HG02870 (cell line): ENCODE measurements at regions not wholly inside any gene's neighbourhood (a gene's known extent, or its start where the extent isn't known, plus 50 kb on each side); places are given as distances from the start of the nearest gene placed in this dataset.
"Not testable (repeated sequence)": the region's sequence is repeated elsewhere in the genome, so short reads cannot be mapped to it uniquely, and the experiment has no call there.

Experiments used
- ATAC-seq: cut with Tn5 transposase; IDR thresholded peaks from one replicate; pipeline ENCODE4 v1.9.1; 2021; ENCODE audit warnings: mild to moderate bottlenecking, moderate library complexity; ENCODE audit not compliant: unreplicated experiment

DNA sequence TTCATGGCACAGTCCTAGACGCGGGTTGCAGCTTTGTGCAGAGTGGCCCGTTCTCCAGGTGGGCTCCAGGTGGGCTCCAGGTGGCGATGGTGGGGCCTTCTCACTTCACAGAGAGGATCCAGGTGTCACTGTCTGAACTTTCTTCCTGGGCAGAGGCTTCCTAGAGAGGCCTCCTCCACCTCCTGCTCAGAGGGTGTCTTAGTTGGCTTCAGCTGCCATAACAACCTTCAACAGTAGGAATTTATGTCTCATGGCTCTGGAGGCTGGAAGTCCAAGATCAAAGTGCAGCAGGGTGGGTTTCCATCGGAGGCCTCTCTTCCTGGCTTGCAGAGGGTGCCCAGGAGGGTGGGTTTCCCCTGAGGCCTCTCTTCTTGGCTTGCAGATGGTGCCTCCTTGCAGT lies 125.1 kb downstream of the GLRX3 start:
- ATAC-seq: no peak

DNA sequence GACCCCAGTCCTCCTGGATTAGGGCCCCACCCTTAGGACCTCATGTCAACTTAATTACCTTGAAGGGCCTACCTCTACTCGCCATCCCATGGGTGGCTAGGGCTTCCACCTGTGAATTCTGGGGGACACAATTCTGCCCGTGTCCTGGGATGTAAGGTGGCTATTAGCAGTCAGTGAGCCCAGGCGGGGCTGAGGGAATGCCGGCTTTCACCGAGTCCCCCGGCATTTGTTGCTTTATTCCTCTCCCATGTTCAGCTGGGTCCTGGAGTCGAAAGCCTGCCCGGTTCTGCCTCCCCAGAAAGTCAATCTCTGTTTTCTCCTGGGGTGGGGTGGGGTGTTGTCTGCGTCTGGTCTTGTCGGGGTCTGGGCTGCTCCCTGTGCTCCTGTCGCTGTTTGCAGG lies 125.6 kb downstream of the GLRX3 start:
- no peak for ATAC-seq

DNA sequence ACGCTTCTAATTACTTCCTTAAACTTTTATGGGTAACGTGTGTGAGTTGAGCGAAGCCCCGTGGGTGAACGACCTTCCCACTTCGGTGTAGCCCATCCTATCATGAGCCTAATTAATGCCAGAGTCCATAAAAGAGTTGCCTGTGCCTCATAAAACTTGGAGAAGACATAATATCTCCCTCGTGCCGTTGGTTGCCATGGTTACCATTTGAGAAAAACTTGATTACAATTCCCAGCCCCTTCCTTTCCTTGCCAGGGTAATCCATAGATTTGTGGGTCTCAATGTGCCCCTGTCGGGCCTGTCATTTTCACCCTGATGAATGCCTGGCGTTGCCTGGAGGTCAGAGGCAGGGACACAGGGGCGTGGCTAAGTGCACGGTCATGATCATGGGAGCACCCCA lies 127.1 kb downstream of the GLRX3 start:
- no peak for ATAC-seq

DNA sequence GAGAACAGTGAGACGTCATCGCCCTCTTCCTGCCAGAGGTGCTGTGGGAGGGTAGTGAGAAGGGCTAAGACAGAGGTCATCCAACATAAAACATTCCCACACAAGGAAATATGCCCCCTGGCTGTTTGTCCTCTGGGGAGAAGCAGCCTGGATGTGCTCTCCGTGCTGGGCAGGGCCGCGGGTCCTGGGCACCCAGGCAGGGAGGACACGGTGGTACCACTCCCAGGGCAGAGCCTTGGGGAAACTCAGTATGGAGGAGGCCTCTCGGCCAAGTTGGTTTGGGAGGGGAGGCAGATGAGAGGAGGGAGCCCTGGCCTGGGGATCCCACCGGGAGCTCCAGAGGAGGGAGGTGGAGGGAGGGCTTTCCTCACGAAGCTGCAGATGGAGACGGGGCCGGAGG lies 129.4 kb downstream of the GLRX3 start:
- no peak for ATAC-seq

DNA sequence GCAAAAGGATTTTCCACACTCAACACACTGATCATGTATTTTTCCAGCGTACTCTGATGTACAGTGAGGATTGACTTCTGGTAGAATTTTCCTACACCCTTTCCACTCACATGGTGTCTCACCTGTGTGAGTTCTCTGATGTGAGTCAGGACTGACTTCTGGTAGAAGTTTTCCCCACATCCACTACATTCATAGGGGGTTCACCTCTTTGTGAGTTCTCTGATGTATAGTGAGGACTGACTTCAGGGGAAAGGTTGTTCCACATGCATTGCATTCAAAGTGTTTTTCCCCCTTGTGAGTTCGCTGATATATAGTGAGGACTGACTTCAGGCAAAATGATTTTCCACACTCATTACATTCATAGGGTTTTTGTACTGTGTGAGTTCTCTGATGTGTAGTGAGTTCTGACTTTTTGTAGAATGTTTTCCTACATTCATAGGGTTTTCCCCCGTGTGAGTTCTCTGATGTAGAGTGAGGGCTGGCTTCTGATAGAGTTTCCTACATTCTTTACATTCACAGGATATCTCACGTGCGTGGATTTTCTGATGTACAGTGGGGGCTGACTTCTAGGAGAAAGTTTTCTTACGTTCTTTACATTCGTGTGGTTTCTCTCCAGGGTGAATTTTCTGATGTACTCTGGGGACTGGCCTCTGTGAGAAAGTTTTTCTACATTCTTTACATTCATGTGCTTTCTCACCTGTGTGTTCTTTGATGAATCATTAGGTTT lies 146.5 kb downstream of the GLRX3 start:
- no peak for ATAC-seq

DNA sequence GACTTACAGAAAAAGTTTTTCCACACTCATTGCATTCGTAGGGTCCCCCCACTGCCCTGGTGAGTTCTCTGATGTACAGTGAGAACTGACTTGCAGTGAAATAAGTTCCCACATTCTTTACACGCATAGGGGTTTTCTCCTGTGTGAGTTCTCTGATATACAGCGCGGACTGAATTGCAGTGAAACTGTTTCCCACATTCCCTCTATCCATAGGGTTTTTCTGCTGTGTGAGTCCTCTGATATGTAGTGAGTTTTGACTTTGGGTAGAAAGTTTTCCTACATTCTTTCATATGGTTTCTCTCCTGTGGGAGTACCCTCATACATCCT lies 147.0 kb downstream of the GLRX3 start:
- no peak for ATAC-seq

DNA sequence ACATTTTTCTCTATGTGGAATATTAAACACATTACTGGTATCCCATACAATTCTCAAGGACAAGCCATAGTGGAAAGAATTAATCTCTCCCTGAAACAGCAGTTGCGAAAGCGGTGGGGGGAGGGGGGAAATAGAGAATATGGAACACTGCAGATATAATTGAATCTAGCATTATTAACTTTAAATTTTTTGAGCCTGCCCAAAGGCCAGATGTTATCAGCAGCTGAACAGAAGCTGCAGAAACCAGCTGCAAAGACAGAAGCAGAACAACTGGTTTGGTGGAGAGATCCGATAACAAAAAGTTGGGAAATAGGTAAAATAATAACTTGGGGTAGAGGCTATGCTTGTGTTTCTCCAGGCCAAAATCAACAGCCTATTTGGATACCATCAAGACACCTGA lies 159.6 kb downstream of the GLRX3 start:
- not testable (repeated sequence) for ATAC-seq

DNA sequence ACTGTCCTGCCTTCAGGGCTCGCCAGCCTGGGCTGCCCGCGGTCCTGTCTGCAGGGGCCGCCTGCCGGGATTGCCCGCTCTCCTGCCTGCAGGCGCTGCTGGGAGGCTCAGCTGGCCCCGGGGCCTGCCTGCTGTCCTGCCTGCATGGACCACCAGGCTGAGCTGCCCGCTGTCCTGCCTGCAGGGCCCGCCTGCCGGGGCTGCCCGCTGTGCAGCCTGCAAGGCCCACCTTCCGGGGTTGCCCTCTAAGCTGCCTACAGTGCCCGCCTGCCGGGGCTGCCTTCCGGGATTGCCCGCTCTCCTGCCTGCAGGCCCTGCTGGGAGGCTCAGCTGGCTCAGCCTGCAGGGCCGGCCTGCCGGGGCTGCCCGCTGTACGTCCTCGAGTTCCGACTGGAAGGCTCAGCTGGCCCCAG lies 164.4 kb downstream of the GLRX3 start:
- no peak for ATAC-seq

DNA sequence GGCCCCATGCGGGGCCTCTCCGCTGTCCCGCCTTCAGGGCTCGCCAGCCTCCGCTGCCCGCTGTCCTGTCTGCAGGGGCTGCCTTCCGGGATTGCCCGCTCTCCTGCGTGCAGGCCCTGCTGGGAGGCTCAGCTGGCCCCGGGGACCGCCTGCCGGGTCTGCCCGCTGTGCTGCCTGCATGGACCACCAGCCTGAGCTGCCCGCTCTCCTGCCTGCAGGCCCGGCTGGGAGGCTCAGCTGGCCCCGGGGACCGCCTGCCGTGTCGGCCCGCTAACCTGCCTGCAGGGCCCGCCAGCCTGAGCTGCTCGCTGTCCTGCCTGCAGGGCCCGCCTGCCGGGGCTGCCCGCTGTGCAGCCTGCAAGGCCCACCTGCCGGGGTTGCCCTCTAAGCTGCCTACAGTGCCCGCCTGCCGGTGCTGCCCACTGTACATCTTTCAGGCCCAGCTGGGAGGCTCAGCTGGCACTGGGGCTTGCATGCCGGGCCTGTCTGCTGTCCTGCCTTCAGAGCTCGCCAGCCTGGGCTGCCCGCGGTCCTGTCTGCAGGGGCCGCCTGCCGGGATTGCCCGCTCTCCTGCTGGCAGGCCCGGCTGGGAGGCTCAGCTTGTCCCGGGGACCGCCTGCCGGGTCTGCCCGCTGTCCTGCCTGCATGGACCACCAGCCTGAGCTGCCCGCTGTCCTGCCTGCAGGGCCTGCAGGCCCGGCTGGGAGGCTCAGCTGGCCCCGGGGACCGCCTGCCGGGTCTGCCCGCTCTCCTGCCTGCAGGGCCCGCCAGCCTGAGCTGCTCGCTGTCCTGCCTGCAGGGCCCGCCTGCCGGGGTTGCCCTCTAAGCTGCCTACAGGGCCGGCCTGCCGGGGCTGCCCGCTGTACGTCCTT lies 165.1 kb downstream of the GLRX3 start:
- ATAC-seq: no peak

DNA sequence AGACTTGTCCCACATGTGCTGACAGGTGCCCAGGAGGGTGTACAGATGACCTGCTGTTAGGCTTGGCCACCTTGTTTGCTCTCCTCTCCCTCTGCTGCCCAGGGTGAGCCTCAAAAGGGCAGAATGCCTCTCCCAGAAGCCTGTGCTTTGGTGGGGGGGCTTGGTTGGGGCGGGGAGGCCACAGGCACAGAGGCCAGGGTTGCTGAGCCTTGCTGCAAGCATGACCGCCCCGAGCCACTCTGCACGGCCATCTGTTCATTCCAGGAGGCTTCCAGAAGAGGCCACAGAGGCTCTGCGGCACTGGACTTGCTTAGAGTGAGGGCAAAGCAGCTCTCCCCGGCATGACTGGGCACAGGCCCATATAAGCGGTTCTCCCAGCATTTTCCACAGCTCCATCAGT lies 190.8 kb downstream of the GLRX3 start:
- ATAC-seq: no peak

DNA sequence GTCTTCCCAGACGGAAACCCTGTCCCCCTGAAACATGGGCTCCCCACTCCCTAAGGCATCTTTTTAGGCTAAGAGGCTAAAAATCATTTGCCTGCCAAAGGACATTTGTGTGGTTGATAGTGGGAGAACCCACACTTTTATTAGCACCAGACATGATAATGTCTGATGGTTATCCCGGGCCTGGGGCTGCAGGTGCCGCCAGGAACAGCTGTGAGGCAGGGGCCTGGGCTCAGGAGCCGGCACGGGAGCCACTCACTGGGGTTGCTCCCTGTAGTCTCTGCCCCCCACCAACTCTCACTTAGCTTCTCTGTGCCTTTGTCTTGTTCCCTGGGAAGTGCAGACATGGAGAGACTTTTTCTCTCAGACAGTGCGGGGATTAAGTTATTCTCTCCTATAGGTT lies 193.6 kb downstream of the GLRX3 start:
- ATAC-seq: no peak

DNA sequence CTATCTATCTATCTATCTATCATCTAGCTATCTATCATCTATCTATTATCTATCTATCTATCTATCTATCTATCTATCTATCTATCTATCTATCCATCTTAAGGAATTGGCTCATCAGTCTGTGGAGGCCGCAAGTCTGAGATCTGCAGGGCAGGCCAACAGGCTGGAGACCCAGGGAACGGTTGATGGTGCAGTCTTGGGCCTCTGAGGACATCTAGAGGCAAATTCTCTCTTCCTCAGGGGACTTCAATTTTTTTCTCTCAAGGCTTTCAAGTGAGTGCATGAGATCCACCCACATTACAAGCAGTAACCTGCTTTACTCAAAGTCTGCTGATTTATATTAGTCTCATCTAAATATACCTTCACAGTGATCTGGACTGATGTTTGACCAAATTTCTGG lies 197.0 kb downstream of the GLRX3 start:
- ATAC-seq: no peak

DNA sequence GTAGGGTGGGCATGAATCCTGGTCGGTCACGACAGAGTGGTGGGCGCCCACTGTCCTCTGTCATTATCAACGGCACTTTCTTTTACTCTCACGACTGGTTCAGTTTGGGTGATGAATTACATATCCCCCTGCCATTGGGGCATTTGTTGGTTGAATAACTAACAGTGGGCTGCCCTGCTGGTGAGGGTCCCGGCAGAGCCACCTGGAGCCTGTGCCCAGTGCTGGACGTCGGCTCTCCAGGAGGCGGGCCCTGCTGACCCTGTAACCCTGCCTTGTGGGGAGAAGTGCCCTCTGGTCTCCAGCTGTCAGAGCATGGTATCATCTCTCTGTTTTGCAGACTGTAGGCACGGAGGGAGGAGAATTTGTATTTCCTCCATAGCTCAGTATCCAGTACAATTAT lies 199.1 kb downstream of the GLRX3 start:
- no peak for ATAC-seq

DNA sequence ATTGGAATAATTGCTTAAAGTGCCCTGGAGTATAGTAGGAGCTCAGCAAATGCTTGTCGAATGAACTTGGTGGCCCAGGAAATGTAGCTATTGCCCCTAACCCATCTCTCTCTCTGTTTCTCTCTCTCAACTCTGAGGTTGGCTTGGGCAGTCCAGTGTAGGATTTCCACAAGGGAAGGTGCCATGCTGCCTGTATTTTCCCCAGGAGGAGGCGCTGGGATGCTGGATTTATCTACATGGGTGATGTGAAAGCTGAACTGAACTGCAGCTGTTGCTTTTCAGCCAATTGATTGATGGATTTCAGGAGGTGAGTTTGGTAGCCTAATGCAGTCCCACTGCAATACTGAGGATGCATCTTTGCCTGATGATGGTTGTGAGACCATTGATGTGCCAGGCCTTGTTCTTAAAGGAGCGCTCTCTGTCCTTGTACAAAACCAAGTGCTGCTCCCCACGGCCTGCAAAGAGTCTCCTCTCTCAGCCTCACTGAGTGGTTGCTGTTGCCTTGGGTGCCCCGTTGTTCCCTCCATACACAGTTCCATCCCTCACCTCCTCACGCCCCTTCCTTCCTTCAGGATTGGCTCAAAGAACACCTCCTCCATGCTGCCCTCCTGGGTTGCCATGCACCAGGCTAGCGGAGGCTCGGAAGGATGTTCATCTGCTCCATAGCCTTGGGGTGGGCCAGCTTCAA lies 200.6 kb downstream of the GLRX3 start:
- ATAC-seq: no peak

DNA sequence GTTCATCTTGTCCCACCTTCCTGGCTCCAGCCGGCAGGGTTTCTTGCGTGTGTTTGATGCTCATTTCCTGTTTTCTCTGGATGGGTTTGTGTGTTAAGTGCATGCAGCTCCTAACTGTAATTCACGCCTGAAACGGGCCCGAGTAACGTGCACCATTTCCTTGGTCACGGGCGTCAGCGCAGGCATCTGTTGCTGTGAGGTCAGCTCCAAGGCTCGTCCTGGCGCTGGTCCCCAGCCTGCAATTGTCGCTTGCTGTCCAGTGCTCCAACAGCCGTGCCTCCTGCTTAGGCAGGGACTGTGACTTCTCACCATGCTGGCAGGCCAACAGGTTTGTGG lies 201.1 kb downstream of the GLRX3 start:
- ATAC-seq: no peak

DNA sequence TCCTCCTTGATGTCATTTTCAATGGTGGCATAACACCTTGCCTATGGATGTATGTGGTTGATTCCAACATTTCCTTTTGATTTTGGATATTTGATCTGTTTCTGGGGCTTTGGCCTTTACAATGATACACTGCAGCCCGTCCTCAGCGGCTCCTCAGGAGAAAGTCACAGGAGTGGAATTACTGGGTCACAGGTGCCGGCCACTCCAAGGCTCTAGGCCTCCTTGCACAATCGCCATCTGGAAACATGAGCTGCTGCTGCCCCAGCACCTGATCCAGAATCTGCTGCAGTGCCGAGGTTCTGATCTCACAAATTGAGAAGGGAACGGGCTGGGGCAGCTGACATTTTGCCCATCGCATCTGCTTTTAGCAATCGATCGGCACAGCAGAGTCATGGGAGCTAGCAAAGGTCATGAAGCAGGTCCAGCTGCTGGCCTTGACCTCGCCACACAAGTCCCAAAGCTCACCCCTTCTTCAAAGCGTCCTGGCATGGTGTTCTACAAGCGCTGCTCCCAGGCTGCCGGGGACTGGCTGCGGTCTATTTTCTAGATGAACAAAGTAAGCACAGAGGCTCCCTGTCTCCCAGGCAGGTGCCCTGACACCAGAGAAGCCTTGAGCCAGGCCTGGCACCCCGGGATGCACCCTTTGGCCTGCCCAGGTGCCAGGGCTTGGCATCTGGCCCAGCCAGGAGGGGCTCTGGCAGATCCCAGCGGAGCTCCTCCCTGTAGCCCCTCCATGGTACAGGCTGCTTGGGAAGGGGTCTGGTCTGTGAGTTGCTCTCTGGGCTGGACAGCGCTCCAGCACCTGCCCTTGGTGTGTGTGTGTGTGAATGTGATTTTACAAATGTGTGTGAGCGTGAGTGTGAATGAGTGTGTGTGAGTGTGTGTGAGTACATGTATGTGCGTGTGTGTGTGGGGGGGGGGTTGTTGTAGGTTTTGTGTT lies 201.8 kb downstream of the GLRX3 start:
- no peak for ATAC-seq

DNA sequence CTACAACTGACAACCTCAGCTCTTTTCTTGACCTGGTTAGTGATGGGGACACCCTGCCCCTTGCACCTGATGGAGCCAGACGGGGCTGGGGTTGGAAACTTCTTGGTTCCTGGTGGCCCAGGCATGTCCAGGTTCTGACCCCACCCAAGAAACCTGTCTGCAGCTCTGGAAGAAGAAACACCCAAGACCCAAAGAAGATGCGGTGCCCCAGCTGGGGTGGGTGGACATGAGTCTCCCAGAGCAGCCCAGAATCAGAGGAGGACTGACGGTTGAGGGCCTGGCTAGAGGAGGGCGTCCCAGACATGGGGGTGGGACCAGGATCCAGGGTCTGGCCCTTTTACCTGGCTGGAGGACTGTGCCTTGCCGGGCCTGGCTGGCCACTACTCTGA lies 202.4 kb downstream of the GLRX3 start:
- ATAC-seq: no peak

DNA sequence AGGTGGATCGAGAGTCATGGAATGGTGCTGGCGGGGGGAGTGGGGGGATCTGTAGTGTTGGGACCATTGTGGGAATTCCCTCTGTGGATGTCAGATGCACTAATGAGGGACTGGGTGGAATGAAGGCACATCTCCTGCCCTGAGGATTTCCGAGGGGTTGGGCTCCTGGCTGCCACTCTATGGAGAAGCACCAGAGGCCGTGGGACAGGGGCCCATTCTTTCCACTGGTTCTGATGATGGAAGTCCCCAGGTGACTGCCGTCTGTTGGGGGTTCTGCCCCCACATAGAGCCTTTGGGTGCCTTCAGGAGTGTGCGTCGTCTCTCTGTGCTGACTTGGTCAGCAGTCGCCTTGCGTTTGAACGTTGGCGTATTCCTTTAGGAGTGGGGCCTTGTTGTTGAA lies 202.9 kb downstream of the GLRX3 start:
- no peak for ATAC-seq

DNA sequence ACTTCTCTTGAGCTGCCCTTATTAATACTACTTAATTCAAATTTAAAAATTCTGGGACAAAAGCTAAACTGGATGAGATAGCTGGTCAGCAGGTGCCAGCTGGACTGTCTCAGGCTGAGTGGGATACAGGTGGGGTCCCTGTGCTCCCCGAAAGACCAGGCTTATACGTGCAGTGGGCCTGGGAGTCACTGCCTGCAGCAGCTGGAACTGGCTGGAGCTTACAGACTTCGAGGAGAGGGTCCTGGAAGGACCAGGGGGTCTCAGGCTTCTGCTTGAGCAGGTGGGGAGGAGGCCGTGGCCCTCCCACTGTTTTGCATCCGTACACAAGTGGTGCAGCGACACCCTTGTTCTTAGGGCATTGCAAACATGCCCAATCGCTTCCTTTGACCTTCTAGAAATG lies 203.7 kb downstream of the GLRX3 start:
- ATAC-seq: no peak

DNA sequence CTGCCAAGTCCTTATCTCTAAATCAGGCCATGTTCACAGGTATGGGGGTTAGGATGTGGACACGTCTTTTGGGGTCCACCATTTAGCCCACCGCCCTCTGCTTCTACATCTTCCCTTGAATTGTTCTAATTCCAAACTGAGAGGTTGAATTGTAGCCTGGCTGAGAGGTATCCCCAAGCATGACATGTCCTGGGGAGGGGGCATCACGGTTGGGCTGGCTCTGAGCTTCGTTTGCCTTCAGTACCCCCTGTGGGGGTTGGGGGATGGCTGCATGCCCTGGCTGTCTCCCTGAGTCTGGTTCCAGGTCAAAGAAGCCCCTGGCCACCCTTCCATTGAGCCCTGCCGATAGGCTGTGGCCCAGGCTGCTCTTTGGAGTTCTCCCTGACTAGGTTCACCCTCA lies 204.6 kb downstream of the GLRX3 start:
- no peak for ATAC-seq

DNA sequence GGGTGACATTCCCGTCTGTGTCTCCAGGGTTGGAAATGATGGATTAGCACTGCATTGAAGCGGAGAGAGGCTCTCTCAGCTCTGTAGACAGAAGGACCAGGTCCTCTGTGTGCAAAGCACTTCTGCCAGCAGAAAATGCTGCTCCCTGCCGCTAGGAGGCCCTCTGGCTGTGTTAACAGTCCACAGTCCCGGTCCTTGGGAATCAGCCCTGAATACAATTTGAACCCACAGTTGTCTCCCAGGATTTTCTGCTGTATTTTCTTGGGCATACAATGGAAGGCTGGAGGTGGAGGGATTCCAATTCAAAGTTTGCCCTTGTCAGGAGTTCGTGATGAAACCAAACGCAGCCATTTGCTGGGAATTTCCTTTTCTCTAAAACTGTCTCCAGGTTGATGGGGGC lies 205.2 kb downstream of the GLRX3 start:
- ATAC-seq: no peak
